Left lung (tissue), 4 donors: ENCODE measurements at regions not wholly inside any gene's neighbourhood (a gene's known extent, or its start where the extent isn't known, plus 50 kb on each side); places are given as distances from the start of the nearest gene placed in this dataset.
A peak's percentile ranks its signal among the peaks of the same experiment; 100 is the strongest.

ENCODE experiments used
- ATAC-seq: fragments of 200-7000 bp; cut with Tn5 transposase; one replicate; pipeline ENCODE4 v1.9.1; 2020; ENCODE audit warnings: moderate library complexity
- DNase-seq, 4 donors: peaks; one replicate each; pipeline ENCODE4 v3.0.0-alpha.2; 2013 to 2020
- H3K27ac ChIP-seq, 2 donors: fragments of 200-600 bp; sonication (generic) in 1 of 2; one replicate each; pipeline versions ENCODE4 v1.5.0 to v1.8.0; 2020 to 2021
- H3K27me3 ChIP-seq, 2 donors: fragments of 200-600 bp; sonication (generic) in 1 of 2; one replicate each; pipeline versions ENCODE4 v1.5.0 to v1.8.0; 2020 to 2021
- H3K36me3 ChIP-seq, 2 donors: fragments of 200-600 bp; sonication (generic) in 1 of 2; one replicate each; pipeline versions ENCODE4 v1.5.0 to v1.8.0; 2020 to 2021
- H3K4me1 ChIP-seq, 2 donors: fragments of 200-600 bp; one replicate each; pipeline ENCODE4 v1.8.0; 2021
- H3K4me3 ChIP-seq, 2 donors: fragments of 200-600 bp; sonication (generic) in 1 of 2; one replicate each; pipeline versions ENCODE4 v1.5.0 to v1.8.0; 2020 to 2021; ENCODE audit warnings: mild to moderate bottlenecking in 1 of 2
- H3K9me3 ChIP-seq, 2 donors: fragments of 200-600 bp; sonication (generic) in 1 of 2; one replicate each; pipeline versions ENCODE4 v1.5.0 to v1.8.0; 2020 to 2021
- intact Hi-C, 2 donors: fragments of 100-400 bp; cut with DNase I; formaldehyde crosslinking; loops; one replicate each; pipeline versions ENCODE4 v1.11.2 to v1.14.2; 2022
- TF ChIP-seq, protein P1 (sequence below), 2 donors: fragments of 200-600 bp; sonication (generic) in 1 of 2; IDR thresholded peaks; one replicate each; pipeline versions ENCODE4 v1.5.0 to v1.8.0; 2021; ENCODE audit warnings: antibody characterized with exemption in 2 of 2
- donor health status: DM: no; HTN: yes; CAD: no.
- donor health status: DM: no; HTN: no; CAD: no.

DNA sequence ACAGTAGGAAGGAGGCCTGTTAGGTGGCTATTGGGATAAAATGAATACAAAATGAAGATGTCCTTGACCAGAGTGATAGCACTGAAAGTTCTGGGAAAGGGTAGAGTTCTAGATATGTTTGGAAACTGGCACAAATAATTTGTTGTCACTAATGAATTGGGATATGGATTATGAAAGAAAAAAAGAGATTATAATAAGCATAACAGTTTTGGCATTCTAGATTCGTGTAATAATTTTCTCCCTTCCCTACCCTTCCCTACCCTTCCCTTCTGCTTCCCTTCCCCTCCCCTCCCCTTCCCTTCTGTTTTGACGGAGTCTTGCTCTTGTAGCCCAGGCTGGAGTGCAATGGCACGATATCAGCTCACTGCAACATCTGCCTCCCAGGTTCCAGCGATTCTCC is 271.0 kb upstream of the PRR20A start:
- H3K4me3 ChIP-seq = no peak overlapping the region
- H3K36me3 ChIP-seq = no peaks in the 10 kb centered on the region
- no peaks in the 10 kb centered on the region for H3K9me3 ChIP-seq
- no peaks in the 10 kb centered on the region for H3K27me3 ChIP-seq
- H3K27ac ChIP-seq = no peak overlapping the region
- ATAC-seq (no peak), DNase-seq (no peak)
- intact Hi-C loops = no loop called here
- H3K4me1 ChIP-seq = no peaks in the 10 kb centered on the region
- TF ChIP-seq, protein P1, sequence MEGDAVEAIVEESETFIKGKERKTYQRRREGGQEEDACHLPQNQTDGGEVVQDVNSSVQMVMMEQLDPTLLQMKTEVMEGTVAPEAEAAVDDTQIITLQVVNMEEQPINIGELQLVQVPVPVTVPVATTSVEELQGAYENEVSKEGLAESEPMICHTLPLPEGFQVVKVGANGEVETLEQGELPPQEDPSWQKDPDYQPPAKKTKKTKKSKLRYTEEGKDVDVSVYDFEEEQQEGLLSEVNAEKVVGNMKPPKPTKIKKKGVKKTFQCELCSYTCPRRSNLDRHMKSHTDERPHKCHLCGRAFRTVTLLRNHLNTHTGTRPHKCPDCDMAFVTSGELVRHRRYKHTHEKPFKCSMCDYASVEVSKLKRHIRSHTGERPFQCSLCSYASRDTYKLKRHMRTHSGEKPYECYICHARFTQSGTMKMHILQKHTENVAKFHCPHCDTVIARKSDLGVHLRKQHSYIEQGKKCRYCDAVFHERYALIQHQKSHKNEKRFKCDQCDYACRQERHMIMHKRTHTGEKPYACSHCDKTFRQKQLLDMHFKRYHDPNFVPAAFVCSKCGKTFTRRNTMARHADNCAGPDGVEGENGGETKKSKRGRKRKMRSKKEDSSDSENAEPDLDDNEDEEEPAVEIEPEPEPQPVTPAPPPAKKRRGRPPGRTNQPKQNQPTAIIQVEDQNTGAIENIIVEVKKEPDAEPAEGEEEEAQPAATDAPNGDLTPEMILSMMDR (IDR thresholded peaks at IDR 0.05) = no peak

DNA sequence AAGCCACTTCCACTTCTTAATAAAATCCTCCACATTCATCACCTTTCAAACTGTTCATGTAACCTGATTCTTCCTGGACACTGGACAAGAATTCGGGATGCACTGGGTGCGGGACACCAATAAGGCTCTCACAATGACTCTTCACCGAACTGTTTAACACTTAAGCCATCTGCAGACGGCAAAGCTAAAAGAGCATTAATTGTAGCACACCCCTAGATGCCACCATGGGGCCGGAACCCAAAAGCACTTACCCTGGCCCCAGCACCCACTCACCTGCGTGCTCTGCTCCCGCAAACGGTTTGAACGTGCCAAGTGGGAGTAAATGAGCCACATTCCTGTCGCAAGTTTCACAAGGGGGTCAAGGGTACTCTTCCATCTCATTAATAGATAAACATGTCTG is 254.3 kb upstream of the PRR20A start:
- Histone ChIP-seq H3K9me3 (peaks cover 0 to 10% of the 10 kb centered on the region in 2 donors), H3K27ac (no peak overlapping the region), H3K4me1 (no peaks in the 10 kb centered on the region), H3K27me3 (no peaks in the 10 kb centered on the region), H3K4me3 (no peak overlapping the region), H3K36me3 (no peaks in the 10 kb centered on the region)
- ATAC-seq (no peak), DNase-seq (no peak)
- intact Hi-C loops = no loop called here
- TF ChIP-seq, protein P1 (IDR thresholded peaks at IDR 0.05) = no peak

DNA sequence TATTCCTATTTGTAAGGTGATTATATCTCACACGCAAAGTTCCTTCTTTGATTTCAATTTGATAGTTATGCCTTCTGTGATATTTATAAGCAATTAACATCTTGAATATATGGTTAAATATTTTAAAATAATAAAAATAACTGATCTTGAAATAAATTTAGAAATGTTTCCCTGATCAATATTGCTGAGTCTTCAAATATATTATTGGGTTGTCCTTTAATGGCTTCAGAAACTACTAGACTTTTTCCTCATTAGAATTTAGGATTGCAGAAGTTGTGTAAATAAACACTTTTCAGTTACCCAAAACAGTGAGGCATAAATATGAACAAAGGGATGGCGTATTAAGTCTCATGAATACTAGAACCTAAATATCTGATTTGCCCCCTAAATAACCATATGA is 252.3 kb upstream of the PRR20A start:
- Histone ChIP-seq H3K4me3 (no peak overlapping the region), H3K27me3 (no peaks in the 10 kb centered on the region), H3K4me1 (no peaks in the 10 kb centered on the region), H3K27ac (no peak overlapping the region), H3K9me3 (no peaks in the 10 kb centered on the region), H3K36me3 (no peaks in the 10 kb centered on the region)
- no peak for ATAC-seq
- TF ChIP-seq, protein P1 (IDR thresholded peaks at IDR 0.05) = no peak
- DNase-seq = no peak
- intact Hi-C loops = no loop called here

DNA sequence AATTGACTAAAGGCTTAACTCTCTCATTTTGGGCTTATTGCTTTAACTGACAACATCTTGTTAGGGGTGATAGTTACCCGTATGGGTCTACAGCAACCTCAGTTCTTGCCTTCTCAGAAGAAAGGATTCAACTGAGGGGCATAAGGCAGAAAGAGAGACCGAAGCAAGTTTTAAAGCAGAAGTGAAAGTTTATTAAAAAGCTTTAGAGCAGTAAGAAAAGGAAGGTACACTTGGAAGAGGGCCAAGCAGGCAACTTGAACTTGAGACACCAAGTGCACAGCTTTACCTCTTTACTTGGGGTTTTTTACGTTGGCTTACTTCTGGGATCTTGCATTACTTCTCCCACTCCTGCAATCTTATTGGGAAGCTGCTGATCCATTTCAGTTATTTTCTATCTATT is 246.9 kb upstream of the PRR20A start:
- TF ChIP-seq, protein P1 (IDR thresholded peaks at IDR 0.05) = no peak
- intact Hi-C loops = no loop called here
- H3K27ac ChIP-seq = no peak overlapping the region
- no peaks in the 10 kb centered on the region for H3K27me3 ChIP-seq
- no peaks in the 10 kb centered on the region for H3K4me1 ChIP-seq
- ATAC-seq (no peak), DNase-seq (no peak)
- no peak overlapping the region for H3K4me3 ChIP-seq
- H3K36me3 ChIP-seq = no peaks in the 10 kb centered on the region
- H3K9me3 ChIP-seq = no peaks in the 10 kb centered on the region

DNA sequence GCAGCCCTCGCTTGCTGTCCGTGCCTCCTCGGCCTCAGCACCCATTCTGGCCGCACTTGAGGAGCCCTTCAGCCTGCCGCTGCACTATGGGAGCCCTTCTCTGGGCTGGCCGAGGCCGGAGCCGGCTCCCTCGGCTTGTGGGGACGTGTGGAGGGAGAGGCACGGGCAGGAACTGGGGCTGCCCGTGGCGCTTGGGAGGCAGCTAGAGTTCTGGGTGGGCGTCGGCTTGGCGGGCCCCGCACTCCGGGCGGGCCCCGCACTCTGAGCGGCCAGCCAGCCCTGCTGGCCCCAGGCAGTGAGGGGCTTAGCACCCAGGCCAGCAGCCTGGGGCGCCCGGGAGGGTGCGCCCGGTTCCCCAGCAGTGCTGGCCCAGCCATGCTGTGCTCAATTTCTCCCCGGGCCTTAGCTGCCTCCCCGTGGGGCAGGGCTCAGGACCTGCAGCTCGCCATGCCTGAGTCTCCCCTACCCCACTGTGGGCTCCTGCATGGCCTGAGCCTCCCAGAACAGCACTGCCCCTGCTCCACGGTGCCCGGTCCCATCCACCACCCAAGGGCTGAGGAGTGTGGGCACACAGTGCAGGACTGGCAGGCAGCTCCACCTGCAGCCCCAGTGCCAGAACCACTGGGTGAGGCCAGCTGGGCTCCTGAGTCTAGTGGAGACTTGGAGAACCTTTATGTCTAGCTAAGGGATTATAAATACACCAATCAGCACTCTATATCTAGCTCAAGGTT is 240.0 kb upstream of the PRR20A start:
- DNase-seq (peak in 1 of 4 donors; percentile 65), ATAC-seq (no peak)
- TF ChIP-seq, protein P1 (IDR thresholded peaks at IDR 0.05) = no peak

More for the DNA sequence above, 240.0 kb upstream of the PRR20A start:
- peaks cover 0 to 9% of the 10 kb centered on the region in 2 donors for H3K9me3 ChIP-seq
- intact Hi-C loops = no loop called here
- H3K27me3 ChIP-seq = no peaks in the 10 kb centered on the region
- H3K36me3 ChIP-seq = no peaks in the 10 kb centered on the region
- no peak overlapping the region for H3K4me3 ChIP-seq
- no peaks in the 10 kb centered on the region for H3K4me1 ChIP-seq
- H3K27ac ChIP-seq = no peak overlapping the region
